Smooth muscle cell (in vitro differentiated cells): ENCODE measurements at regions not wholly inside any gene's neighbourhood (a gene's known extent, or its start where the extent isn't known, plus 50 kb on each side); places are given as distances from the start of the nearest gene placed in this dataset.

ENCODE experiments used
- DNase-seq: peaks from one replicate; lab custom pipeline; 2025; ENCODE audit not compliant: unreplicated experiment; lab: John Stamatoyannopoulos, UW
- H2AFZ ChIP-seq: fragments of 200-600 bp; sonication (generic); 2 replicates; pipeline ENCODE4 v1.6.0; 2016; ENCODE audit warnings: antibody characterized with exemption, low read depth, mild to moderate bottlenecking
- H3F3A ChIP-seq: fragments of 200-600 bp; sonication (generic); 2 replicates; pipeline ENCODE4 v1.6.0; 2017; ENCODE audit warnings: antibody characterized with exemption, low read depth
- H3K27ac ChIP-seq: fragments of 200-600 bp; sonication (generic); 2 replicates; pipeline ENCODE4 v1.5.1; 2016; ENCODE audit warnings: low read depth, mild to moderate bottlenecking
- H3K27me3 ChIP-seq: fragments of 200-600 bp; sonication (generic); 2 replicates; pipeline ENCODE4 v1.6.1; 2016; ENCODE audit warnings: low read depth, mild to moderate bottlenecking
- H3K36me3 ChIP-seq: fragments of 200-600 bp; sonication (generic); 2 replicates; pipeline ENCODE4 v1.5.1; 2016; ENCODE audit warnings: low read depth
- H3K4me1 ChIP-seq: fragments of 200-600 bp; sonication (generic); 2 replicates; pipeline ENCODE4 v1.5.1; 2016; ENCODE audit warnings: low read depth
- H3K4me2 ChIP-seq: fragments of 200-600 bp; sonication (generic); 2 replicates; pipeline ENCODE4 v1.6.0; 2016; ENCODE audit warnings: mild to moderate bottlenecking
- H3K4me3 ChIP-seq: fragments of 200-600 bp; sonication (generic); 2 replicates; pipeline ENCODE4 v1.5.1; 2016; ENCODE audit warnings: mild to moderate bottlenecking
- H3K79me2 ChIP-seq: fragments of 200-600 bp; sonication (generic); 2 replicates; pipeline ENCODE4 v1.6.0; 2016; ENCODE audit warnings: low read depth, mild to moderate bottlenecking
- H3K9ac ChIP-seq: fragments of 200-600 bp; sonication (generic); 2 replicates; pipeline ENCODE4 v1.6.0; 2016; ENCODE audit warnings: low read depth
- H3K9me3 ChIP-seq: fragments of 200-600 bp; sonication (generic); replicated peaks from 2 replicates; pipeline ENCODE4 v1.5.1; 2016; ENCODE audit warnings: low read depth
- H4K20me1 ChIP-seq: fragments of 200-600 bp; sonication (generic); 2 replicates; pipeline ENCODE4 v1.6.0; 2016; ENCODE audit warnings: low read depth
- CTCF ChIP-seq: fragments of 200-600 bp; sonication (generic); IDR thresholded peaks from 2 replicates; pipeline ENCODE4 v1.5.1; 2017; ENCODE audit warnings: borderline replicate concordance, mild to moderate bottlenecking, antibody characterized with exemption; ENCODE audit not compliant: insufficient read depth, poor library complexity, severe bottlenecking
- WGBS: methylation state at CpG from one replicate; pipeline ENCODE4 v1.1.7; 2016; ENCODE audit warnings: low lambda C conversion rate; 5-methylcytosine and 5-hydroxymethylcytosine counted together

DNA sequence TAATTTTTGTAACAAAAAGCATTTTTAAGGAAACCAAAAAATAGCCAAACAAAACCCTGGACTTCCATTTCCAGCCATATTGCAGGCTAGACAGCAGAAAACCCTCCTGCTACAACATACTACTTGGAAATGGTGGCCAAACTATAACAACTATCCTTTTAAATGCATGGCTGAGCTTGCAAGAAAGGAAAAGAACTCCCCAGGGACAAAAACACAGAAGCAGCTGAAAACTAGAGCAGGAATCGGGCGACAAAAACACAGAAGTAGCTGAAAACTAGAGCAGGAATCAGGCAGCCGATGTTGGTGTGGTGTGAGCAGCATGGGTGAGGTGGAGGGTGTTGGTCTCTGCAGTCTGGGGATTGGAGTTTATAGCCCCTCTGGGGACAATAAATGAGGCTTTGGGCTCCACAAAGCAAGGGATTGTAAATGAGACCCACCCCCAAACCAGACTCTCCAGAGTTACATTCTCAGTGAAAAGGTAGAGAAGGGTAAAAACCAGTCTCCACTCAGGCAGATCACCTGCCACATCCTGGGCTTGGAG, 95.2 kb downstream of the C9orf50 start:
- TF ChIP-seq CTCF, result no peak
- Histone ChIP-seq H4K20me1 (no peaks in the 10 kb centered on the region), H3K27me3 (no peaks in the 10 kb centered on the region), H3K4me3 (no peak overlapping the region), H3K27ac (no peak overlapping the region), H3K9ac (no peak overlapping the region), H3K9me3 (no peaks in the 10 kb centered on the region), H3K79me2 (no peaks in the 10 kb centered on the region), H3K4me2 (no peak overlapping the region), H3K36me3 (no peaks in the 10 kb centered on the region), H3F3A (no peaks in the 10 kb centered on the region), H2AFZ (no peak overlapping the region), H3K4me1 (no peaks in the 10 kb centered on the region)
- DNase-seq, result no peak
- 88% methylated on average over 3 of the region's 3 CpGs for WGBS

- no peak for DNase-seq
- no peak for TF ChIP-seq CTCF
- Histone ChIP-seq H3K27me3 (no peaks in the 10 kb centered on the region), H3K9me3 (no peaks in the 10 kb centered on the region), H3K36me3 (no peaks in the 10 kb centered on the region), H3K4me3 (no peak overlapping the region), H3K27ac (no peak overlapping the region), H3K9ac (no peak overlapping the region), H2AFZ (no peak overlapping the region), H3K4me1 (no peaks in the 10 kb centered on the region), H3F3A (no peaks in the 10 kb centered on the region), H4K20me1 (no peaks in the 10 kb centered on the region), H3K79me2 (no peaks in the 10 kb centered on the region), H3K4me2 (no peak overlapping the region)
- 60% methylated on average over 17 of the region's 17 CpGs for WGBS
Measured at GRCh38 chr9:129524582-129525270, 96.2 kb downstream of the C9orf50 start.

GRCh38 chr9:129523943-129524581, 96.8 kb downstream of the C9orf50 start:
- Histone ChIP-seq H2AFZ (no peak overlapping the region), H3K79me2 (no peaks in the 10 kb centered on the region), H3K27me3 (no peaks in the 10 kb centered on the region), H3F3A (no peaks in the 10 kb centered on the region), H3K36me3 (no peaks in the 10 kb centered on the region), H3K9ac (no peak overlapping the region), H3K27ac (no peak overlapping the region), H3K4me2 (no peak overlapping the region), H4K20me1 (no peaks in the 10 kb centered on the region), H3K4me1 (no peaks in the 10 kb centered on the region), H3K4me3 (no peak overlapping the region), H3K9me3 (no peaks in the 10 kb centered on the region)
- no peak for DNase-seq
- 75% methylated on average over 8 of the region's 8 CpGs for WGBS
- no peak for TF ChIP-seq CTCF
